ENCODE measurements at regions not wholly inside any gene's neighbourhood (a gene's known extent, or its start where the extent isn't known, plus 50 kb on each side); places are given as distances from the start of the nearest gene placed in this dataset.

- TF ChIP-seq POLR2A (IDR thresholded peaks at IDR 0.05), result no peak
- no peak for TF ChIP-seq CTCF (IDR thresholded peaks at IDR 0.05)
Measured at GRCh38 chr1:168830562-168830961, 101.6 kb upstream of the DPT start.

Measured in right lobe of liver (tissue), 4 donors.